ENCODE measurements at regions not wholly inside any gene's neighbourhood (a gene's known extent, or its start where the extent isn't known, plus 50 kb on each side); places are given as distances from the start of the nearest gene placed in this dataset.

- Histone ChIP-seq H3K9ac (ENCODE audit: low read length) (no peak overlapping the region), H3K27ac (ENCODE audit: low read length) (no peak overlapping the region), H3K36me3 (ENCODE audit: insufficient read depth, low read length) (no peaks in the 10 kb centered on the region), H4K20me1 (ENCODE audit: insufficient read depth, low read depth, low read length) (no peaks in the 10 kb centered on the region), H3K27me3 (ENCODE audit: low read length) (no peaks in the 10 kb centered on the region), H3K79me2 (ENCODE audit: low read length) (no peaks in the 10 kb centered on the region), H2AFZ (ENCODE audit: low read length) (no peak overlapping the region), H3K4me3 (ENCODE audit: low read length) (no peak overlapping the region), H3K4me1 (ENCODE audit: low read length) (no peaks in the 10 kb centered on the region), H3K9me3 (ENCODE audit: low read length) (no peaks in the 10 kb centered on the region), H3K4me2 (ENCODE audit: low read depth, low read length, poor library complexity, severe bottlenecking) (no peak overlapping the region), H3K9me2 (replicated peaks; ENCODE audit: insufficient read depth, low read length) (no peaks in the 10 kb centered on the region)
- no peak for DNase-seq
Observed at GRCh38 chr21:31456201-31456600, 112.1 kb upstream of the TIAM1 start.

GRCh38 chr21:31455506-31455905, 111.4 kb upstream of the TIAM1 start:
- Histone ChIP-seq H3K9me3 (ENCODE audit: low read length) (no peaks in the 10 kb centered on the region), H3K4me2 (ENCODE audit: low read depth, low read length, poor library complexity, severe bottlenecking) (no peak overlapping the region), H3K4me3 (ENCODE audit: low read length) (no peak overlapping the region), H3K9me2 (replicated peaks; ENCODE audit: insufficient read depth, low read length) (no peaks in the 10 kb centered on the region), H3K27ac (ENCODE audit: low read length) (no peak overlapping the region), H3K36me3 (ENCODE audit: insufficient read depth, low read length) (no peaks in the 10 kb centered on the region), H4K20me1 (ENCODE audit: insufficient read depth, low read depth, low read length) (no peaks in the 10 kb centered on the region), H2AFZ (ENCODE audit: low read length) (no peak overlapping the region), H3K9ac (ENCODE audit: low read length) (no peak overlapping the region), H3K27me3 (ENCODE audit: low read length) (no peaks in the 10 kb centered on the region), H3K79me2 (ENCODE audit: low read length) (no peaks in the 10 kb centered on the region), H3K4me1 (ENCODE audit: low read length) (no peaks in the 10 kb centered on the region)
- no peak for DNase-seq

DNA sequence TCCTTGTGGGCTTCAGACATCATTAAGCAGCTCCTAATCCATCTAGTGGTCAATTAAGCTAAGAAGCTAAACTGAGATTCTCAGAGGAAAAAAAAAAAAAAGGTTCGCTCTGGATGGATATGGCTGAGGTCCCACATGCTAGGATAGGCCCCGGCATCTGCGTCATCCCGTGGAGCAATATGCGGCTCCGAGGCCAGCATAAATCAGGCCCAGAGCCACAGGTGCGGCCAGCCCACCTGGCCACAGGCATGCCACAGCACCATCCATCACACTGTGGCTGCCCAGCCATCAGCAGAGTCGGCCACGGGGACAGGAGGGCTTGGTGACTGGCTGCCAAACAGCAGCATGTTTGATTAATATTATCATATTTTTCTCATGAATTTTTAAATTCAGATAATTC, 106.9 kb upstream of the TIAM1 start:
- no peak for DNase-seq
- H3K4me3 ChIP-seq (ENCODE audit: low read length), result no peak overlapping the region

GRCh38 chr21:31449921-31450535, 106.0 kb upstream of the TIAM1 start:
- H3K27me3 ChIP-seq (ENCODE audit: low read length), result no peaks in the 10 kb centered on the region
- no peak overlapping the region for H3K27ac ChIP-seq (ENCODE audit: low read length)
- H3K9me2 ChIP-seq (replicated peaks; ENCODE audit: insufficient read depth, low read length), result no peaks in the 10 kb centered on the region
- no peaks in the 10 kb centered on the region for H3K4me1 ChIP-seq (ENCODE audit: low read length)
- no peak overlapping the region for H3K4me2 ChIP-seq (ENCODE audit: low read depth, low read length, poor library complexity, severe bottlenecking)
- H3K79me2 ChIP-seq (ENCODE audit: low read length), result no peaks in the 10 kb centered on the region
- H3K36me3 ChIP-seq (ENCODE audit: insufficient read depth, low read length), result no peaks in the 10 kb centered on the region
- H2AFZ ChIP-seq (ENCODE audit: low read length), result no peak overlapping the region
- H3K9ac ChIP-seq (ENCODE audit: low read length), result no peak overlapping the region
- no peak for DNase-seq
- H4K20me1 ChIP-seq (ENCODE audit: insufficient read depth, low read depth, low read length), result no peaks in the 10 kb centered on the region
- no peaks in the 10 kb centered on the region for H3K9me3 ChIP-seq (ENCODE audit: low read length)
- no peak overlapping the region for H3K4me3 ChIP-seq (ENCODE audit: low read length)

More for the DNA sequence above, 106.9 kb upstream of the TIAM1 start:
- no peaks in the 10 kb centered on the region for H3K27me3 ChIP-seq (ENCODE audit: low read length)
- H2AFZ ChIP-seq (ENCODE audit: low read length), result no peak overlapping the region
- H3K9me2 ChIP-seq (replicated peaks; ENCODE audit: insufficient read depth, low read length), result no peaks in the 10 kb centered on the region
- no peaks in the 10 kb centered on the region for H4K20me1 ChIP-seq (ENCODE audit: insufficient read depth, low read depth, low read length)
- no peaks in the 10 kb centered on the region for H3K79me2 ChIP-seq (ENCODE audit: low read length)
- H3K27ac ChIP-seq (ENCODE audit: low read length), result no peak overlapping the region
- H3K9ac ChIP-seq (ENCODE audit: low read length), result no peak overlapping the region
- H3K36me3 ChIP-seq (ENCODE audit: insufficient read depth, low read length), result no peaks in the 10 kb centered on the region
- no peaks in the 10 kb centered on the region for H3K4me1 ChIP-seq (ENCODE audit: low read length)
- no peaks in the 10 kb centered on the region for H3K9me3 ChIP-seq (ENCODE audit: low read length)
- no peak overlapping the region for H3K4me2 ChIP-seq (ENCODE audit: low read depth, low read length, poor library complexity, severe bottlenecking)

DNA sequence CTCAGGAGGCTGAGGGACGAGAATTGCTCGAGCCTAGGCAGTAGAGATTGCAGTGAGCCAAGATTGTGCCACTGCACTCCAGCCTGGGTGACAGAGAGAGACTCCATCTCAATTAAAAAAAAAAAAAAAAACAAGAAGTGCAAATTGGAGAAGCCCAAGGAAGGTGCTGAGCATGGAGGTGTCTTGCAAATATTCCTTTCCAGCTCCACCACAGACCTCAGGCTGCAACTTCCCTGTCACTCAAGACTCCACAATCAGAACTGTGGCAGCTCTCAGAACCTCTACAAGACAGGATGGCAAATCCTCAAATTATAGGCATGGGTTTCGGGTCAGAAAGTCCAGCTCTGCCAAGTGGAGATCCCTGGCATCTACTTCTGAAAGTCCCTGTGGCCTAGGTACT, 104.4 kb upstream of the TIAM1 start:
- Histone ChIP-seq H3K9me2 (replicated peaks; ENCODE audit: insufficient read depth, low read length) (no peaks in the 10 kb centered on the region), H3K36me3 (ENCODE audit: insufficient read depth, low read length) (no peaks in the 10 kb centered on the region), H3K27ac (ENCODE audit: low read length) (no peak overlapping the region), H3K4me1 (ENCODE audit: low read length) (no peaks in the 10 kb centered on the region), H3K27me3 (ENCODE audit: low read length) (no peaks in the 10 kb centered on the region), H3K9me3 (ENCODE audit: low read length) (no peaks in the 10 kb centered on the region), H3K9ac (ENCODE audit: low read length) (no peak overlapping the region), H3K79me2 (ENCODE audit: low read length) (no peaks in the 10 kb centered on the region), H2AFZ (ENCODE audit: low read length) (no peak overlapping the region), H3K4me3 (ENCODE audit: low read length) (no peak overlapping the region), H3K4me2 (ENCODE audit: low read depth, low read length, poor library complexity, severe bottlenecking) (no peak overlapping the region), H4K20me1 (ENCODE audit: insufficient read depth, low read depth, low read length) (no peaks in the 10 kb centered on the region)
- no peak for DNase-seq

DNA sequence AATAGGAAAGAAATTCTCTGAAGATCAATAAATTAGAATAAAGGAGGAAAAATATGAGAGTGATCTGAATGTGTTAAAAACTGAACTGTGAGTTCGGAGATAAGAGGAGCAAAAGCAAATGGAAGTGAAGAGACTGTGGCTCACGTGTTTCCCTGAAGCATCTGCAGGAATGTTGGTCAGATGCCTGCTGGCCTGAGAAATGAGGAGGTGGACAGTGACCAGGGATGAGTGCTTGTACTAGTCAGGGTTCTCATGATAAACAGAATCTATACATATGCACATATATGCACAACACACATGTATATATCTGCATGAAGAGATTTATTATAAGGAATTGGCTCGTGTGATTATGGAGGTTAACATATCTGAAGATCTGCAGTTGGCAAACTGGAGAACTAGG, 103.4 kb upstream of the TIAM1 start:
- Histone ChIP-seq H3K27me3 (ENCODE audit: low read length) (no peaks in the 10 kb centered on the region), H3K27ac (ENCODE audit: low read length) (no peak overlapping the region), H3K9ac (ENCODE audit: low read length) (no peak overlapping the region), H4K20me1 (ENCODE audit: insufficient read depth, low read depth, low read length) (no peaks in the 10 kb centered on the region), H3K9me2 (replicated peaks; ENCODE audit: insufficient read depth, low read length) (no peaks in the 10 kb centered on the region), H3K4me3 (ENCODE audit: low read length) (no peak overlapping the region), H2AFZ (ENCODE audit: low read length) (no peak overlapping the region), H3K4me1 (ENCODE audit: low read length) (no peaks in the 10 kb centered on the region), H3K79me2 (ENCODE audit: low read length) (no peaks in the 10 kb centered on the region), H3K4me2 (ENCODE audit: low read depth, low read length, poor library complexity, severe bottlenecking) (no peak overlapping the region), H3K36me3 (ENCODE audit: insufficient read depth, low read length) (no peaks in the 10 kb centered on the region), H3K9me3 (ENCODE audit: low read length) (no peaks in the 10 kb centered on the region)
- no peak for DNase-seq

DNA sequence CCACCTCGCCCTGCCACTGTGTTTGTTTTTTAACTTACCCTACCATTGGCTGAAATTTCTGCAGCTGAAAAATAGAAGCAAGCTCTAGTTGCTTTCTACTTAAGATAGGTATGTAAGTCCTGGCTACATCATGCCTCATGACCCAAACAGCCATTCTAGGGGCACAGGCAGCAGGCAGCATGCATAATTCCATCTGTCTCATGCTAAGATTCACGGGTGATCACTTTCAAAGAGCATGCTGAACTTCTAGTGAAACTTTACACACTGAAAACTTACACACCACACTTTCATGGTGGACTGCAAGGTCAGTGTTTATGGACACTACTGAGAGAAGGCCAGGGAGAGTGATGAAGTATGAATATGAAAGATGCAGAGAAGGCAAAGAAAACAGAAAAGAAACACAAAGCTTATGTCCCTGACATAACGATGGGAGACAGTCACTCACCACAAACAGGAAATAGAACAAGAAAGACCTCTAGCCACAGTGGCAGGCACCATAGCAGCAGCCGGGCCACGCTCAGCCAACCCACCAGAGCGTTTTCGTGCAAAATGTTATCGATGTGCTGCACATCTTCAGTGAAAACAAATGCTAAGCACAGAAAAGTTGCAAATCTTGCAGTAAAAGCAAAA, 102.3 kb upstream of the TIAM1 start:
- no peaks in the 10 kb centered on the region for H3K4me1 ChIP-seq (ENCODE audit: low read length)

DNA sequence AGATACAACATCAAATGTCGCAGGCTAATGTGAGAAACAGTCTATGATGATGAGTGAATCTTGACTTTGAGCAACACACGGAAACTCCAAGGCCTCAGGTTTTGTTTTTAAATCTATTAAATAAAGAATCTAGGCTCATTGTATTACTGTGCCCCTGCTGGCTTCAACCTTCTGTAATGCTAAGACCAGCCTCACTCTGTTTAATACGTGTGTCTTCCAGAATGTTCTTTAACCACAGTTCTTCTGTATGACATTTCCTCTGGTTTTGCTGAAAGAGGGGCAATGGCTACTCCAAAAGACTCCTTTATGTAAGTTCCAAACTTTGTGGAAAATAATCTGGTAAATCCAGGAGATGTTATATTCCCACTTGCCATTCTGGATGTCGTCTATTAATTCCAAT, 101.1 kb upstream of the TIAM1 start:
- H3K4me2 ChIP-seq (ENCODE audit: low read depth, low read length, poor library complexity, severe bottlenecking), result no peak overlapping the region
- H3K79me2 ChIP-seq (ENCODE audit: low read length), result no peaks in the 10 kb centered on the region
- H3K4me3 ChIP-seq (ENCODE audit: low read length), result no peak overlapping the region
- H3K27ac ChIP-seq (ENCODE audit: low read length), result no peak overlapping the region
- DNase-seq, result no peak
- no peaks in the 10 kb centered on the region for H3K36me3 ChIP-seq (ENCODE audit: insufficient read depth, low read length)
- no peaks in the 10 kb centered on the region for H4K20me1 ChIP-seq (ENCODE audit: insufficient read depth, low read depth, low read length)
- no peaks in the 10 kb centered on the region for H3K4me1 ChIP-seq (ENCODE audit: low read length)
- no peaks in the 10 kb centered on the region for H3K9me3 ChIP-seq (ENCODE audit: low read length)
- no peak overlapping the region for H2AFZ ChIP-seq (ENCODE audit: low read length)
- H3K27me3 ChIP-seq (ENCODE audit: low read length), result no peaks in the 10 kb centered on the region
- H3K9me2 ChIP-seq (replicated peaks; ENCODE audit: insufficient read depth, low read length), result no peaks in the 10 kb centered on the region
- no peak overlapping the region for H3K9ac ChIP-seq (ENCODE audit: low read length)

More for the DNA sequence above, 102.3 kb upstream of the TIAM1 start:
- no peaks in the 10 kb centered on the region for H3K9me3 ChIP-seq (ENCODE audit: low read length)
- H3K36me3 ChIP-seq (ENCODE audit: insufficient read depth, low read length), result no peaks in the 10 kb centered on the region
- H3K27me3 ChIP-seq (ENCODE audit: low read length), result no peaks in the 10 kb centered on the region
- no peaks in the 10 kb centered on the region for H3K79me2 ChIP-seq (ENCODE audit: low read length)
- H3K4me3 ChIP-seq (ENCODE audit: low read length), result no peak overlapping the region
- no peak overlapping the region for H3K4me2 ChIP-seq (ENCODE audit: low read depth, low read length, poor library complexity, severe bottlenecking)
- no peak overlapping the region for H3K27ac ChIP-seq (ENCODE audit: low read length)
- no peaks in the 10 kb centered on the region for H3K9me2 ChIP-seq (replicated peaks; ENCODE audit: insufficient read depth, low read length)
- no peak for DNase-seq
- H4K20me1 ChIP-seq (ENCODE audit: insufficient read depth, low read depth, low read length), result no peaks in the 10 kb centered on the region
- H2AFZ ChIP-seq (ENCODE audit: low read length), result no peak overlapping the region
- no peak overlapping the region for H3K9ac ChIP-seq (ENCODE audit: low read length)
